ENCODE measurements at regions not wholly inside any gene's neighbourhood (a gene's known extent, or its start where the extent isn't known, plus 50 kb on each side); places are given as distances from the start of the nearest gene placed in this dataset.

- no peak overlapping the region for H3K4me3 ChIP-seq (ENCODE audit: low read depth, low read length)
- DNase-seq (ENCODE audit: low read depth), result no peak
- TF ChIP-seq, protein P1, sequence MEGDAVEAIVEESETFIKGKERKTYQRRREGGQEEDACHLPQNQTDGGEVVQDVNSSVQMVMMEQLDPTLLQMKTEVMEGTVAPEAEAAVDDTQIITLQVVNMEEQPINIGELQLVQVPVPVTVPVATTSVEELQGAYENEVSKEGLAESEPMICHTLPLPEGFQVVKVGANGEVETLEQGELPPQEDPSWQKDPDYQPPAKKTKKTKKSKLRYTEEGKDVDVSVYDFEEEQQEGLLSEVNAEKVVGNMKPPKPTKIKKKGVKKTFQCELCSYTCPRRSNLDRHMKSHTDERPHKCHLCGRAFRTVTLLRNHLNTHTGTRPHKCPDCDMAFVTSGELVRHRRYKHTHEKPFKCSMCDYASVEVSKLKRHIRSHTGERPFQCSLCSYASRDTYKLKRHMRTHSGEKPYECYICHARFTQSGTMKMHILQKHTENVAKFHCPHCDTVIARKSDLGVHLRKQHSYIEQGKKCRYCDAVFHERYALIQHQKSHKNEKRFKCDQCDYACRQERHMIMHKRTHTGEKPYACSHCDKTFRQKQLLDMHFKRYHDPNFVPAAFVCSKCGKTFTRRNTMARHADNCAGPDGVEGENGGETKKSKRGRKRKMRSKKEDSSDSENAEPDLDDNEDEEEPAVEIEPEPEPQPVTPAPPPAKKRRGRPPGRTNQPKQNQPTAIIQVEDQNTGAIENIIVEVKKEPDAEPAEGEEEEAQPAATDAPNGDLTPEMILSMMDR (conservative IDR thresholded peaks at IDR 0.05; ENCODE audit: low read depth, low read length), result no peak
Observed at GRCh38 chr5:61261136-61261535, 70.9 kb upstream of the ZSWIM6 start.

DNA sequence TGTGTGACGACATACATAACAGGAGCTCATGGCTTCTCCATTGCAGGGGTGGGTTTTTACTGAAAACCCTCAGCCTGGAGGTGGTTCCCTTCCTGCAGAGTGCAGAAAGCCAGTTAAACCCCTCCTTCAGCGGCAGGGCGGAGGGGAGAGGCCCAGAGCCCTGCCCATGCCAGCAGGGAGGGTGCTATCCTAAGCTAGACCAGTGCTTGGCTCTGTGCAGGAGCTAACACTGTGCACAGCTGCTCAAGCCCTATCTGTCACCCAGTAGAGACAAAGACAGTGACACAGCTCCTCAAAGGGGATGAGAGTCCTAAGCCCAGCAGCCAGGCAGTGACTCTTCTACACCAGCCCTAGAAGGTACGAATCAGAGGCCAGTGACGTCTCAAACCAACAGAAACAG lies 70.0 kb upstream of the ZSWIM6 start:
- TF ChIP-seq, protein P1 (conservative IDR thresholded peaks at IDR 0.05; ENCODE audit: low read depth, low read length), result no peak
- no peak overlapping the region for H3K4me3 ChIP-seq (ENCODE audit: low read depth, low read length)
- no peak for DNase-seq (ENCODE audit: low read depth)

DNA sequence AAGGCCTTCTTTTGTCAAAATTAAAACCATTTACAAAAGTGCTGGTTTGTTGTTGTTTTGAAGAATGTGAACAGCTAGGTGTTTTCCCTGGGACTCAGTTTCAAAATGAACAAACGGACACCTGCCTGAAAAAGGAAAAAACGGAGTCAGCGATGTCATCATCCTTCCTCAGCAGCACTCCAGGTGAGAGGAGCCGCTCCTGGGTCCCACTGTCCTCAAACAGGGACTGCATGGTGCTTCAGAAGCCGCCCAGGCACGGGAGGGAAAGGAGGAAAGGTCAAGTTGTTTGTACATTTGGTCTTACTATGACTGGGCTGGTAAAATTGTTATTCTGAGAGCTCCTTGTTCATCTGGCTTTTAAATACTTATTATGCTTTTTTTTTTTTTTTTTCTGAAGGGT lies 69.0 kb upstream of the ZSWIM6 start:
- H3K4me3 ChIP-seq (ENCODE audit: low read depth, low read length), result no peak overlapping the region
- DNase-seq (ENCODE audit: low read depth), result no peak
- TF ChIP-seq, protein P1 (conservative IDR thresholded peaks at IDR 0.05; ENCODE audit: low read depth, low read length), result no peak

DNA sequence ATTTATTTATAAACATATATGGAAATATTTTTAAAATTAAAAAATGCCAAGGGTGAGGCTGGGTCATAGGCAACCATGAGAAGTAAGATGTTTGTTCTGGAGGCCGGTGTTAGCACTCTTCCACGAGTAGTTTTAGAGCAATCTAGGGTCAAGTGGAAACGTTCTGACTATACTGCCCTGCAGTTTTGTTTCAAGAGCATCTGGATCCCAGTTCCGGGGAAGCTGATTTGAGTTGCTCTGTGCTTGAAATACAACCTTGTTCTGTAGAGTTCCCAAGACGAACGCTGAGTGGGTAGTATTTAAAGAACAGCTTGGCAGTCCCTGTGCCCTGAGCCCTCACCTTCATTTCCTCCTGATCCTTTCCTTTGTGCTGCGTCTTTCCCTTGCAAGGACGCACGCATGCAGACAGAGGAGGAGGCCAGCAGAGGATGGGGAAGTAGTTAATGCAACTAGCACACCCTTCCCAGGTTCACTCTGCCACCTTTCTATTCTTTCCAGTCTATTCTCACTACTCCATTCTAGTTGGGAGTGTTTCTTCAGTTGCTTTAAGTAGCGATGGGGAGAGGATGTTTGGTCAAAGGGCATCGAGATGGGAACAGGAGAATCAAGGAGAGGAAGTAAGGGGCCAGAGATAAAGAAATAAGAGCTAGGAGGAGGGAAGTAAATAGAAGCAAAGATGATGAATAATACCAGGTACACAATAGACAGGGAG lies 68.3 kb upstream of the ZSWIM6 start:
- DNase-seq (ENCODE audit: low read depth), result no peak

DNA sequence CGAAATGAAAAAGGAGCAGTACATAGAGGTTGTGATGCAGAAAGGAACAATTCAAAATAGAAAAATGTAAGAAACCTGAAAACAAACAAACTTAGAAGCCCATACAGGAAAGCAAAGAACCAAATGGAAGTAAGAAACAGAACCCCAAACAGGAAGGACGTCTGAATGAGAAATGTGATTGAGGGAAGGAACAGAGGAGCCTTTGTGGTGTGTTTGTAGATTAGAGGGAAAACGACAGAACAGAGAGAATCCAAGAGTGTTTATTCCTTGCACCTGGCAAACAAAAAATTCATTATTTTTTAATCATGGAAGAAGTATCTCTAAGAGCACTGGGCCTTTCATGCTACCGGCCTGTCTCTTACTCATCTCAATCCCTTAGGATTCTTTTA lies 67.8 kb upstream of the ZSWIM6 start:
- no peak for DNase-seq (ENCODE audit: low read depth)
- TF ChIP-seq, protein P1 (conservative IDR thresholded peaks at IDR 0.05; ENCODE audit: low read depth, low read length), result no peak
- H3K4me3 ChIP-seq (ENCODE audit: low read depth, low read length), result no peak overlapping the region

More for the DNA sequence above, 68.3 kb upstream of the ZSWIM6 start:
- TF ChIP-seq, protein P1 (conservative IDR thresholded peaks at IDR 0.05; ENCODE audit: low read depth, low read length), result no peak
- no peak overlapping the region for H3K4me3 ChIP-seq (ENCODE audit: low read depth, low read length)

DNA sequence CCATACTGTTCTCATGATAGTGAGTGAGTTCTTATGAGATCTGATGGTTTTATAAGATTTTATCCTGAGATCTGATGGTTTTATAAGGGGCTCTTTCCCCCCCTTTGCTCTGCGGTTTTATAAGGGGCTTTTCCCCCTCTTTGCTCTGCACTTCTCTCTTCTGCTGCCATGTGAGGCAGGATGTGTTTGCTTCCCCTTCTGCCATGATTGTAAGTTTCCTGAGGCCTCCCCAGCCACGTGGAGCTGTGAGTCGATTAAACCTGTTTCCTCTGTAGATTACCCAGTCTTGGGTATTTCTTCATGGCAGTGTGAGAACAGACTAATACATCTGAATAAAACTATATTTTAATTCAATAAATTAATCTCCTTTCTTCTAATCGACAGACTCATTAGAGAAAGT lies 64.9 kb upstream of the ZSWIM6 start:
- TF ChIP-seq, protein P1 (conservative IDR thresholded peaks at IDR 0.05; ENCODE audit: low read depth, low read length), result no peak
- DNase-seq (ENCODE audit: low read depth), result no peak

DNA sequence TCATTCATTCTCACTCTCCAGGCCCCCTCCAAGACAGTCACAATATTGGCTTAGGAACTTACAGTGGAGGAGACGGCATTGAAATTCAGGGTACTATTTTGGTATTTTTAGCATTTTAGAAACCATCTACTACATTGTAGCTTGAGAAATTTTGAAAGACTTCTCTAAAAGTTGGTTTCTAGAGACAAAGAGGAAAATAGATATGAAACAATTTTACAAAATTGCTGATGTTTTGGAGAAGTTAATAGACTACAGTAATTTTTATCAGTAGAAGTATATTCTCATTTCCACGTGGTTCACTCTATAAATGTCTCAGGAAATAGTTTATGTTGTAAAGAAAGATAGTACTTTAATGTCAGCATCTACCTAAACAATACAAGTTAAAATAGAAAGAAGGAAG lies 63.2 kb upstream of the ZSWIM6 start:
- TF ChIP-seq, protein P1 (conservative IDR thresholded peaks at IDR 0.05; ENCODE audit: low read depth, low read length), result no peak
- no peak for DNase-seq (ENCODE audit: low read depth)
- no peak overlapping the region for H3K4me3 ChIP-seq (ENCODE audit: low read depth, low read length)

More for the DNA sequence above, 64.9 kb upstream of the ZSWIM6 start:
- no peak overlapping the region for H3K4me3 ChIP-seq (ENCODE audit: low read depth, low read length)
